ENCODE measurements at regions not wholly inside any gene's neighbourhood (a gene's known extent, or its start where the extent isn't known, plus 50 kb on each side); places are given as distances from the start of the nearest gene placed in this dataset.

DNA sequence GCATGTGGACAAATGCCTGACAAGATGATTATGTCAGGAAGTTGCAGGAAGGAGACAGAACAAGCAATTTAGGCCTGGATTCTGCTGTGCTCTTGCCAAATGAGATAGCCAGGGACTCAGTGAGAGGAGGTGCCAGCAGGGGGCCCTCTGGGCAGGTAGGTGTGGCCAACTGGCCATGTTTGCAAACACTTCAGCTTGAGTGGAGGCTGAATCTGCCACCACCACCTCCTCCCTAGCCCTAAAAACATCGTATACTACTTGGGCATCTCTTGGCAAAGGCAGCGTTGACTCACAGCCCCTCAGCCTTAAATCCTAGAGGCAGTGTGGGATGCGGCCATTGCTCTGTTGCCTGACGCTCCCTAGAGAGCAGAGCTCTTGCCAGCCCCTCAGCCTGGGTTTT lies 95.1 kb upstream of the PLET1 start:
- no peak for TF ChIP-seq CTCF (IDR thresholded peaks at IDR 0.05)
- Histone ChIP-seq H3K27me3 (no peaks in the 10 kb centered on the region), H3K36me3 (no peaks in the 10 kb centered on the region), H3K9me3 (no peaks in the 10 kb centered on the region), H3K4me3 (no peak overlapping the region), H3K9ac (ENCODE audit: low read depth in 2 of 2, low read length in 2 of 2) (no peak overlapping the region), H3K4me1 (no peaks in the 10 kb centered on the region), H3K27ac (no peak overlapping the region)
- DNase-seq = peak; percentile 28
- intact Hi-C loops (cut with DNase I) = no loop called here

DNA sequence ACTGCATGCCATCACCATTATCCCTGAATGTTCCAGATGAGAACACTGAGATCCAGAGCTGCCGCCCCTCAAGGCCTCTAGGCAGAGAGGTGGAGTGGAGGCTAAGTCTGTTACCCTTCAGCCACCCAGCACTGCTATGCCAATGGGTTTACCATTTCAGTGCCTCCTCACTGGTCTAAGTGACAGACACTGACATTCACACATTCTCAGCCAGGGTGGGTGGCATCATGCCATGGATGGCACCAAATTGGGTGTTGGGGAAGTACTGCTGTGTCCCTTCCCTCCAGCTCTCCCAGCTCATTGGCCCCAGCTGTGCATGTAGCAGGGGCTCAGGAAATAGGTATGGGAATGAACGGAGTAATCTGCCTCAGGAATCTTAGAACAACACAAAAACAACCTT lies 96.8 kb upstream of the PLET1 start:
- no peak overlapping the region for H3K9ac ChIP-seq (ENCODE audit: low read depth in 2 of 2, low read length in 2 of 2)

GRCh38 chr11:112361396-112361795 lies 100.7 kb upstream of the PLET1 start:
- Histone ChIP-seq H3K9ac (ENCODE audit: low read depth in 2 of 2, low read length in 2 of 2) (no peak overlapping the region), H3K27me3 (no peaks in the 10 kb centered on the region), H3K27ac (no peak overlapping the region), H3K36me3 (no peaks in the 10 kb centered on the region), H3K9me3 (no peaks in the 10 kb centered on the region), H3K4me1 (no peaks in the 10 kb centered on the region), H3K4me3 (no peak overlapping the region)
- intact Hi-C loops (cut with DNase I) = no loop called here
- TF ChIP-seq CTCF (IDR thresholded peaks at IDR 0.05) = no peak
- no peak for DNase-seq

More for the DNA sequence above, 96.8 kb upstream of the PLET1 start:
- no peak for TF ChIP-seq CTCF (IDR thresholded peaks at IDR 0.05)
- Histone ChIP-seq H3K27ac (no peak overlapping the region), H3K27me3 (no peaks in the 10 kb centered on the region), H3K4me3 (no peak overlapping the region), H3K9me3 (no peaks in the 10 kb centered on the region), H3K4me1 (no peaks in the 10 kb centered on the region), H3K36me3 (no peaks in the 10 kb centered on the region)
- intact Hi-C loops (cut with DNase I) = no loop called here
- DNase-seq = no peak

- Histone ChIP-seq H3K27ac (no peak overlapping the region), H3K4me3 (no peak overlapping the region), H3K4me1 (no peaks in the 10 kb centered on the region), H3K9ac (ENCODE audit: low read depth in 2 of 2, low read length in 2 of 2) (no peak overlapping the region), H3K36me3 (no peaks in the 10 kb centered on the region), H3K27me3 (no peaks in the 10 kb centered on the region), H3K9me3 (no peaks in the 10 kb centered on the region)
- intact Hi-C loops (cut with DNase I) = no loop called here
- no peak for DNase-seq
- no peak for TF ChIP-seq CTCF (IDR thresholded peaks at IDR 0.05)
These were observed 102.9 kb upstream of the PLET1 start for GRCh38 chr11:112363527-112363926.

DNA sequence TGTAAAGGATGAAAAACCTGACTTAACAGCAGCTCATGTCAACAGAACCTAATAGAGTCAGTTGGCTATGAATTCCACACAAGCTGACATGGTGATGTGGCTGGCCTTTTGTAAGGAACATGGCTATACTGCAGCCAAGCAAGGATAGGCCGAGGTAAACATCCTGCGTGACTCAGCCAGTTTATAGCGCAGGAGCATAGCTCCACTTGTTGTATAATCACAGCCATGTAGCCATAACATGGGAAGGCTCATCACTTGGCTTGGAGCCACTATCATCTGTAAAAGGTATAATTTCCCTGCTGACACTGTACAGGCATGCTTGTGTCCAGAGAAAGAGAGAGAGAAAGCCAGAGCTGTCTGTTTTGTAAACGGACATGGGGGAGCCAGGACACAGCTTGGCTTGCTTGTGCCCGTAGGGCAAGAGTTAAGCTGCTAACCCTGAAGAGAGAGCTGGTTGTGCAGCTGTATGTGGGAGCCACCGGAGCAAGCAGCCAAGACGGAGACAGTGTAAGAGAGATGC lies 104.4 kb upstream of the PLET1 start:
- Histone ChIP-seq H3K9ac (ENCODE audit: low read depth in 2 of 2, low read length in 2 of 2) (no peak overlapping the region), H3K4me3 (no peak overlapping the region), H3K36me3 (no peaks in the 10 kb centered on the region), H3K27ac (peak overlapping the region; percentile 47), H3K9me3 (no peaks in the 10 kb centered on the region), H3K27me3 (no peaks in the 10 kb centered on the region), H3K4me1 (no peaks in the 10 kb centered on the region)
- no peak for TF ChIP-seq CTCF (IDR thresholded peaks at IDR 0.05)
- no peak for DNase-seq
- intact Hi-C loops (cut with DNase I) = no loop called here

DNA sequence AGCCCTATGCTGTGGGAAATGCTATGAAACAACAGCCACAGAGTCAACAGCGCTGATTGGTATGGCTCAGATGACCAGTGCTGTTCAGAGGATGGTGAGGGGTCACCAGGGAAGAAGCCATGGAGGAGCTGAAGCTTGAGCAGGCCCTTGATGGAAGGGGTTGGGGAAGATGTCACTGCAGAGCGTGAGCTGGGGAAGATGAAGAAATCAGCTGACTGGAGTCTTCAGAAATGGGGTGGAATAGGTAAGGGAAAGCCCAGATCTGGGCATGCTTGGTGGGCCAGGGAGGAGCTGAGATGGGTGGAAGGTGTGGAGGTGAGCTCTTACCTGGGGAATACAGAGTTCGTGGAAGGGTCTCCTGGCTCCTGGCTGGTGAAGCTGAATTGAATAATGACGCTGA lies 105.4 kb upstream of the PLET1 start:
- no peak for DNase-seq
- no peaks in the 10 kb centered on the region for H3K4me1 ChIP-seq
- no peak overlapping the region for H3K9ac ChIP-seq (ENCODE audit: low read depth in 2 of 2, low read length in 2 of 2)
- no peak for TF ChIP-seq CTCF (IDR thresholded peaks at IDR 0.05)
- no peak overlapping the region for H3K4me3 ChIP-seq
- H3K27ac ChIP-seq = peak overlapping the region; percentile 47
- H3K36me3 ChIP-seq = no peaks in the 10 kb centered on the region
- H3K9me3 ChIP-seq = no peaks in the 10 kb centered on the region
- intact Hi-C loops (cut with DNase I) = no loop called here
- no peaks in the 10 kb centered on the region for H3K27me3 ChIP-seq

Data from colonic mucosa (tissue), 4 donors.